H9 (cell line): ENCODE measurements at regions not wholly inside any gene's neighbourhood (a gene's known extent, or its start where the extent isn't known, plus 50 kb on each side); places are given as distances from the start of the nearest gene placed in this dataset.

Experiments used
- DNase-seq: peaks from one replicate; pipeline ENCODE4 v3.0.0-alpha.2; 2017
- H2AFZ ChIP-seq: one replicate; pipeline ENCODE4 v1.6.1; 2013; ENCODE audit warnings: mild to moderate bottlenecking, low read length, control low read depth, moderate library complexity
- H2AK5ac ChIP-seq: 2 replicates; pipeline ENCODE4 v1.6.1; 2013; ENCODE audit warnings: low read length, control low read depth, mixed read lengths; ENCODE audit not compliant: insufficient read length
- H2BK120ac ChIP-seq: one replicate; pipeline ENCODE4 v1.6.1; 2013; ENCODE audit warnings: low read depth, mild to moderate bottlenecking, low read length, control low read depth, inconsistent platforms; ENCODE audit not compliant: poor library complexity, severe bottlenecking
- H2BK12ac ChIP-seq: 2 replicates; pipeline ENCODE4 v1.6.1; 2013; ENCODE audit warnings: low read length, control low read depth, mixed read lengths, low read depth; ENCODE audit not compliant: insufficient read length
- H2BK15ac ChIP-seq: 2 replicates; pipeline ENCODE4 v1.6.1; 2013; ENCODE audit warnings: low read depth, low read length, control low read depth
- H2BK20ac ChIP-seq: one replicate; pipeline ENCODE4 v1.6.1; 2013; ENCODE audit warnings: low read depth, mild to moderate bottlenecking, low read length, control low read depth, inconsistent platforms; ENCODE audit not compliant: poor library complexity, severe bottlenecking
- H2BK5ac ChIP-seq: 2 replicates; pipeline ENCODE4 v1.6.1; 2013; ENCODE audit warnings: low read length, control low read depth, mixed read lengths; ENCODE audit not compliant: insufficient read length
- H3K14ac ChIP-seq: 2 replicates; pipeline ENCODE4 v1.6.1; 2013; ENCODE audit warnings: low read length, control low read depth; ENCODE audit not compliant: insufficient read depth
- H3K18ac ChIP-seq: 2 replicates; pipeline ENCODE4 v1.6.1; 2013; ENCODE audit warnings: low read depth, mild to moderate bottlenecking, mixed read lengths, low read length, control low read depth; ENCODE audit not compliant: insufficient read length
- H3K23ac ChIP-seq: 2 replicates; pipeline ENCODE4 v1.6.1; 2013; ENCODE audit warnings: low read length, control low read depth, mixed read lengths, low read depth; ENCODE audit not compliant: insufficient read length
- H3K23me2 ChIP-seq: 2 replicates; pipeline ENCODE4 v1.6.1; 2013; ENCODE audit warnings: low read depth, mild to moderate bottlenecking, mixed read lengths, low read length, control low read depth; ENCODE audit not compliant: insufficient read length, poor library complexity, severe bottlenecking
- H3K27ac ChIP-seq: 2 replicates; pipeline ENCODE4 v1.5.1; 2013; ENCODE audit warnings: low read length, control low read depth, mixed read lengths, low read depth; ENCODE audit not compliant: insufficient read length
- H3K27me3 ChIP-seq: 2 replicates; pipeline ENCODE4 v1.6.1; 2013; ENCODE audit warnings: low read length, control low read depth, inconsistent platforms; ENCODE audit not compliant: insufficient read depth
- H3K4ac ChIP-seq: 2 replicates; pipeline ENCODE4 v1.6.1; 2013; ENCODE audit warnings: low read depth, mild to moderate bottlenecking, control low read depth, inconsistent platforms, low read length, moderate library complexity
- H3K4me1 ChIP-seq: 2 replicates; pipeline ENCODE4 v1.6.1; 2013; ENCODE audit warnings: low read length, control low read depth, inconsistent platforms; ENCODE audit not compliant: insufficient read depth
- H3K4me2 ChIP-seq: 2 replicates; pipeline ENCODE4 v1.6.1; 2013; ENCODE audit warnings: low read length, control low read depth, mixed read lengths; ENCODE audit not compliant: insufficient read length, insufficient read depth
- H3K56ac ChIP-seq: 2 replicates; pipeline ENCODE4 v1.6.1; 2013; ENCODE audit warnings: low read depth, mild to moderate bottlenecking, mixed read lengths, low read length, control low read depth; ENCODE audit not compliant: insufficient read length
- H3K79me1 ChIP-seq: 2 replicates; pipeline ENCODE4 v1.6.1; 2013; ENCODE audit warnings: low read depth, mild to moderate bottlenecking, moderate library complexity, low read length, control low read depth, inconsistent platforms; ENCODE audit not compliant: insufficient read depth, poor library complexity, severe bottlenecking
- H3K79me2 ChIP-seq: 2 replicates; pipeline ENCODE4 v1.6.1; 2013; ENCODE audit warnings: low read length, control low read depth, inconsistent platforms; ENCODE audit not compliant: insufficient read depth
- H3K9ac ChIP-seq: 2 replicates; pipeline ENCODE4 v1.6.1; 2013; ENCODE audit warnings: low read length, control low read depth, mixed read lengths; ENCODE audit not compliant: insufficient read length; ENCODE audit errors: extremely low read depth
- H3K9me3 ChIP-seq: one replicate; pipeline ENCODE4 v1.6.1; 2013; ENCODE audit warnings: low read depth, low read length, inconsistent platforms; ENCODE audit not compliant: control insufficient read depth
- H3T11ph ChIP-seq: one replicate; pipeline ENCODE4 v1.6.1; 2013; ENCODE audit warnings: mild to moderate bottlenecking, low read length, control low read depth, inconsistent platforms
- H4K20me1 ChIP-seq: one replicate; pipeline ENCODE4 v1.6.1; 2013; ENCODE audit not compliant: control insufficient read depth, insufficient read length, insufficient read depth
- H4K5ac ChIP-seq: 2 replicates; pipeline ENCODE4 v1.6.1; 2013; ENCODE audit warnings: low read depth, mild to moderate bottlenecking, mixed read lengths, low read length, control low read depth; ENCODE audit not compliant: insufficient read length
- H4K8ac ChIP-seq: replicated peaks from 2 replicates; pipeline ENCODE4 v1.6.1; 2013; ENCODE audit warnings: low read length, control low read depth, mixed read lengths, low read depth; ENCODE audit not compliant: insufficient read length
- H4K91ac ChIP-seq: 2 replicates; pipeline ENCODE4 v1.6.1; 2013; ENCODE audit warnings: low read depth, mild to moderate bottlenecking, moderate library complexity, mixed read lengths, low read length, control low read depth; ENCODE audit not compliant: insufficient read length
- H3K27ac Mint-ChIP-seq, 3 experiments: 2 replicates in 2 of 3; 3 replicates in 1 of 3; pipeline ENCODE4 v1.8.0; 2020 to 2021; ENCODE audit warnings: mixed read lengths in 3 of 3, mild to moderate bottlenecking in 1 of 3, moderate library complexity in 1 of 3
- H3K27me3 Mint-ChIP-seq: 2 replicates; pipeline ENCODE4 v1.8.0; 2021; ENCODE audit warnings: low read depth, mild to moderate bottlenecking, moderate library complexity, mixed read lengths
- H3K36me3 Mint-ChIP-seq, 3 experiments: 2 replicates in 2 of 3; 3 replicates in 1 of 3; pipeline ENCODE4 v1.8.0; 2020 to 2021; ENCODE audit warnings: low read depth in 3 of 3, mixed read lengths in 3 of 3; ENCODE audit not compliant: insufficient read depth in 1 of 3
- H3K4me1 Mint-ChIP-seq, 2 experiments: 2 replicates each; pipeline ENCODE4 v1.8.0; 2020; ENCODE audit warnings: mixed read lengths in 2 of 2
- H3K4me3 Mint-ChIP-seq, 2 experiments: 2 replicates in 1 of 2; 3 replicates in 1 of 2; pipeline ENCODE4 v1.8.0; 2020 to 2021; ENCODE audit warnings: mild to moderate bottlenecking in 2 of 2, mixed read lengths in 2 of 2, moderate library complexity in 1 of 2
- H3K9me3 Mint-ChIP-seq, 2 experiments: 2 replicates in 1 of 2; 3 replicates in 1 of 2; pipeline ENCODE4 v1.8.0; 2020; ENCODE audit warnings: mild to moderate bottlenecking in 2 of 2, mixed read lengths in 2 of 2, moderate library complexity in 1 of 2
- whole genome bisulfite sequencing: extraction: QIAGEN DNeasy Blood & Tissue Kit; methylation state at CpG from one replicate; pipeline ENCODE4 v1.1.7; 2013; ENCODE audit warnings: missing lambda C conversion rate, low lambda C conversion rate, mixed read lengths; ENCODE audit not compliant: insufficient read length; ENCODE audit errors: extremely low coverage; 5-methylcytosine and 5-hydroxymethylcytosine counted together
- TF ChIP-seq, protein P1 (sequence below): fragments of 200-600 bp; sonication (generic); conservative IDR thresholded peaks from 3 replicates; pipeline ENCODE4 v1.8.0; 2021; ENCODE audit warnings: antibody characterized with exemption, mild to moderate bottlenecking

DNA sequence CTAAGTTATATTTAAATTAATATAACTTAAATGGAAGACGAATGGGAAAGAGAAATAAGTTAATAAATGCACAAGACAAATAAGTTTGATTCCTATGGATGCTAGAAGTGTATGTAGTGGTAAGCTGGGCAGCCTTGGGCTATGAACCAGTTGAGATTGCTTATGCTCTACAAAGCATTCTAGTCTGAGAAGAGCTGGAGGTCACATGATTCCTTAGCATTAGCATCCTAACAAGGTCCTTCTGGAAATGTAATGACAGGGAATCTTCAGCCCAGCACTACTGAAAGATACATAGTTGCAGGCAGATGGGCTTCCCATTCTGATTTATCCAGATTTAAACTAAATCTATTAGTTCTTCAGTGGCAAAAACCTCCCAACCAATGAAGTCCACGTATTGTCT, 102.3 kb upstream of the ESRRG start:
- no peaks in the 10 kb centered on the region for H3K9me3 Mint-ChIP-seq
- H2BK20ac ChIP-seq, result no peak overlapping the region
- no peak overlapping the region for H2BK12ac ChIP-seq
- no peak overlapping the region for H2BK5ac ChIP-seq
- no peak overlapping the region for H3K4ac ChIP-seq
- H3K27me3 ChIP-seq, result no peaks in the 10 kb centered on the region
- H3K27ac Mint-ChIP-seq, result no peak overlapping the region
- H3K79me2 ChIP-seq, result no peaks in the 10 kb centered on the region
- H3K4me1 Mint-ChIP-seq, result peaks cover 16 to 19% of the 10 kb centered on the region in 2 experiments
- no peaks in the 10 kb centered on the region for H3K9me3 ChIP-seq
- H3K23me2 ChIP-seq, result no peaks in the 10 kb centered on the region
- H3K36me3 Mint-ChIP-seq, result no peaks in the 10 kb centered on the region
- H3K56ac ChIP-seq, result no peak overlapping the region
- no CpG with 5 or more reads among the region's 2 CpGs for WGBS
- H3K9ac ChIP-seq, result no peak overlapping the region
- H4K5ac ChIP-seq, result no peak overlapping the region
- H3K27ac ChIP-seq, result no peak overlapping the region
- H4K91ac ChIP-seq, result no peak overlapping the region
- H4K8ac ChIP-seq, result no peak overlapping the region
- H3K23ac ChIP-seq, result no peak overlapping the region
- H2BK15ac ChIP-seq, result no peak overlapping the region
- H2AK5ac ChIP-seq, result no peak overlapping the region
- H2BK120ac ChIP-seq, result no peak overlapping the region
- no peak overlapping the region for H3K18ac ChIP-seq
- H3K4me1 ChIP-seq, result peaks cover 5% of the 10 kb centered on the region; the same call in 1 of the 2 replicates
- no peak overlapping the region for H3K4me2 ChIP-seq
- no peak overlapping the region for H2AFZ ChIP-seq
- no peaks in the 10 kb centered on the region for H3K27me3 Mint-ChIP-seq
- no peaks in the 10 kb centered on the region for H4K20me1 ChIP-seq
- no peak overlapping the region for H3K4me3 Mint-ChIP-seq
- H3K79me1 ChIP-seq, result no peaks in the 10 kb centered on the region
- DNase-seq, result no peak
- H3K14ac ChIP-seq, result no peak overlapping the region
- H3T11ph ChIP-seq, result no peak overlapping the region
- TF ChIP-seq, protein P1, sequence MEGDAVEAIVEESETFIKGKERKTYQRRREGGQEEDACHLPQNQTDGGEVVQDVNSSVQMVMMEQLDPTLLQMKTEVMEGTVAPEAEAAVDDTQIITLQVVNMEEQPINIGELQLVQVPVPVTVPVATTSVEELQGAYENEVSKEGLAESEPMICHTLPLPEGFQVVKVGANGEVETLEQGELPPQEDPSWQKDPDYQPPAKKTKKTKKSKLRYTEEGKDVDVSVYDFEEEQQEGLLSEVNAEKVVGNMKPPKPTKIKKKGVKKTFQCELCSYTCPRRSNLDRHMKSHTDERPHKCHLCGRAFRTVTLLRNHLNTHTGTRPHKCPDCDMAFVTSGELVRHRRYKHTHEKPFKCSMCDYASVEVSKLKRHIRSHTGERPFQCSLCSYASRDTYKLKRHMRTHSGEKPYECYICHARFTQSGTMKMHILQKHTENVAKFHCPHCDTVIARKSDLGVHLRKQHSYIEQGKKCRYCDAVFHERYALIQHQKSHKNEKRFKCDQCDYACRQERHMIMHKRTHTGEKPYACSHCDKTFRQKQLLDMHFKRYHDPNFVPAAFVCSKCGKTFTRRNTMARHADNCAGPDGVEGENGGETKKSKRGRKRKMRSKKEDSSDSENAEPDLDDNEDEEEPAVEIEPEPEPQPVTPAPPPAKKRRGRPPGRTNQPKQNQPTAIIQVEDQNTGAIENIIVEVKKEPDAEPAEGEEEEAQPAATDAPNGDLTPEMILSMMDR, result no peak
